ENCODE measurements at regions not wholly inside any gene's neighbourhood (a gene's known extent, or its start where the extent isn't known, plus 50 kb on each side); places are given as distances from the start of the nearest gene placed in this dataset.

GRCh38 chr5:164052536-164053093 is 547.2 kb downstream of the MAT2B start:
- ChIA-PET CTCF (no interaction called here), POLR2A (no interaction called here)
- H3K4me1 Mint-ChIP-seq (ENCODE audit: low read depth), result no peaks in the 10 kb centered on the region
- H3K36me3 Mint-ChIP-seq, result no peaks in the 10 kb centered on the region
- no peak overlapping the region for H3K27ac Mint-ChIP-seq
- H3K4me3 Mint-ChIP-seq, result no peak overlapping the region
- no peaks in the 10 kb centered on the region for H3K9me3 Mint-ChIP-seq
- H3K27me3 Mint-ChIP-seq, result no peaks in the 10 kb centered on the region
- intact Hi-C loops (cut with micrococcal nuclease), result no loop called here
- DNase-seq, result no peak

GRCh38 chr5:164053123-164053522 is 547.7 kb downstream of the MAT2B start:
- Mint-ChIP-seq H3K27me3 (no peaks in the 10 kb centered on the region), H3K36me3 (no peaks in the 10 kb centered on the region), H3K9me3 (no peaks in the 10 kb centered on the region), H3K4me3 (no peak overlapping the region), H3K27ac (no peak overlapping the region), H3K4me1 (ENCODE audit: low read depth) (no peaks in the 10 kb centered on the region)
- ChIA-PET CTCF (no interaction called here), POLR2A (no interaction called here)
- intact Hi-C loops (cut with micrococcal nuclease), result no loop called here
- DNase-seq, result no peak

GRCh38 chr5:164054461-164054860 is 549.0 kb downstream of the MAT2B start:
- CTCF ChIA-PET, result no interaction called here

GRCh38 chr5:164057121-164057520 is 551.7 kb downstream of the MAT2B start:
- ChIA-PET POLR2A (no interaction called here), CTCF (no interaction called here)
- Mint-ChIP-seq H3K4me1 (ENCODE audit: low read depth) (no peaks in the 10 kb centered on the region), H3K36me3 (no peaks in the 10 kb centered on the region), H3K27me3 (no peaks in the 10 kb centered on the region), H3K9me3 (no peaks in the 10 kb centered on the region), H3K4me3 (no peak overlapping the region), H3K27ac (no peak overlapping the region)
- intact Hi-C loops (cut with micrococcal nuclease), result no loop called here
- DNase-seq, result no peak

More at GRCh38 chr5:164054461-164054860, 549.0 kb downstream of the MAT2B start:
- DNase-seq, result no peak
- intact Hi-C loops (cut with micrococcal nuclease), result no loop called here
- no peak overlapping the region for H3K4me3 Mint-ChIP-seq
- no peaks in the 10 kb centered on the region for H3K27me3 Mint-ChIP-seq
- H3K4me1 Mint-ChIP-seq (ENCODE audit: low read depth), result no peaks in the 10 kb centered on the region
- H3K36me3 Mint-ChIP-seq, result no peaks in the 10 kb centered on the region
- H3K27ac Mint-ChIP-seq, result no peak overlapping the region
- no peaks in the 10 kb centered on the region for H3K9me3 Mint-ChIP-seq
- POLR2A ChIA-PET, result no interaction called here

- no peak overlapping the region for H3K4me3 Mint-ChIP-seq
- no peaks in the 10 kb centered on the region for H3K36me3 Mint-ChIP-seq
- no peak overlapping the region for H3K27ac Mint-ChIP-seq
- intact Hi-C loops (cut with micrococcal nuclease), result no loop called here
- ChIA-PET POLR2A (no interaction called here), CTCF (no interaction called here)
- H3K9me3 Mint-ChIP-seq, result no peaks in the 10 kb centered on the region
- no peaks in the 10 kb centered on the region for H3K27me3 Mint-ChIP-seq
- H3K4me1 Mint-ChIP-seq (ENCODE audit: low read depth), result no peaks in the 10 kb centered on the region
- no peak for DNase-seq
Observed at GRCh38 chr5:164058621-164059020, 553.2 kb downstream of the MAT2B start.

GRCh38 chr5:164059471-164059870 is 554.1 kb downstream of the MAT2B start:
- H3K9me3 Mint-ChIP-seq, result no peaks in the 10 kb centered on the region
- no peak overlapping the region for H3K27ac Mint-ChIP-seq
- CTCF ChIA-PET, result no interaction called here
- DNase-seq, result no peak
- H3K4me3 Mint-ChIP-seq, result no peak overlapping the region
- intact Hi-C loops (cut with micrococcal nuclease), result no loop called here
- no peaks in the 10 kb centered on the region for H3K27me3 Mint-ChIP-seq
- POLR2A ChIA-PET, result no interaction called here
- H3K4me1 Mint-ChIP-seq (ENCODE audit: low read depth), result no peaks in the 10 kb centered on the region
- no peaks in the 10 kb centered on the region for H3K36me3 Mint-ChIP-seq

- no peak overlapping the region for H3K4me3 Mint-ChIP-seq
- H3K27ac Mint-ChIP-seq, result no peak overlapping the region
- DNase-seq, result no peak
- intact Hi-C loops (cut with micrococcal nuclease), result no loop called here
- H3K4me1 Mint-ChIP-seq (ENCODE audit: low read depth), result no peaks in the 10 kb centered on the region
- H3K9me3 Mint-ChIP-seq, result no peaks in the 10 kb centered on the region
- H3K27me3 Mint-ChIP-seq, result no peaks in the 10 kb centered on the region
- ChIA-PET CTCF (no interaction called here), POLR2A (no interaction called here)
- H3K36me3 Mint-ChIP-seq, result no peaks in the 10 kb centered on the region
Observed at GRCh38 chr5:164060786-164061355, 555.5 kb downstream of the MAT2B start.

- no peaks in the 10 kb centered on the region for H3K4me1 Mint-ChIP-seq (ENCODE audit: low read depth)
- no peaks in the 10 kb centered on the region for H3K36me3 Mint-ChIP-seq
- no peaks in the 10 kb centered on the region for H3K27me3 Mint-ChIP-seq
- H3K27ac Mint-ChIP-seq, result no peak overlapping the region
- CTCF ChIA-PET, result no interaction called here
- H3K9me3 Mint-ChIP-seq, result no peaks in the 10 kb centered on the region
- POLR2A ChIA-PET, result no interaction called here
- no peak for DNase-seq
- H3K4me3 Mint-ChIP-seq, result no peak overlapping the region
- intact Hi-C loops (cut with micrococcal nuclease), result no loop called here
Observed at GRCh38 chr5:164062304-164062703, 556.9 kb downstream of the MAT2B start.

- POLR2A ChIA-PET, result no interaction called here
- no peak overlapping the region for H3K27ac Mint-ChIP-seq
Observed at GRCh38 chr5:164065266-164065665, 559.8 kb downstream of the MAT2B start.

GRCh38 chr5:164071671-164072070 is 566.3 kb downstream of the MAT2B start:
- Mint-ChIP-seq H3K36me3 (no peaks in the 10 kb centered on the region), H3K4me3 (no peak overlapping the region), H3K27ac (no peak overlapping the region), H3K27me3 (no peaks in the 10 kb centered on the region), H3K4me1 (ENCODE audit: low read depth) (no peaks in the 10 kb centered on the region), H3K9me3 (peaks cover 2% of the 10 kb centered on the region)
- ChIA-PET POLR2A (no interaction called here), CTCF (no interaction called here)
- no peak for DNase-seq
- intact Hi-C loops (cut with micrococcal nuclease), result no loop called here

More at GRCh38 chr5:164065266-164065665, 559.8 kb downstream of the MAT2B start:
- intact Hi-C loops (cut with micrococcal nuclease), result no loop called here
- peaks cover 2% of the 10 kb centered on the region for H3K9me3 Mint-ChIP-seq
- H3K36me3 Mint-ChIP-seq, result no peaks in the 10 kb centered on the region
- H3K27me3 Mint-ChIP-seq, result no peaks in the 10 kb centered on the region
- DNase-seq, result no peak
- no peak overlapping the region for H3K4me3 Mint-ChIP-seq
- no peaks in the 10 kb centered on the region for H3K4me1 Mint-ChIP-seq (ENCODE audit: low read depth)
- CTCF ChIA-PET, result no interaction called here

- no peak overlapping the region for H3K4me3 Mint-ChIP-seq
- intact Hi-C loops (cut with micrococcal nuclease), result no loop called here
- CTCF ChIA-PET, result no interaction called here
- no peaks in the 10 kb centered on the region for H3K4me1 Mint-ChIP-seq (ENCODE audit: low read depth)
- H3K27me3 Mint-ChIP-seq, result no peaks in the 10 kb centered on the region
- DNase-seq, result no peak
- peaks cover 2% of the 10 kb centered on the region for H3K9me3 Mint-ChIP-seq
- no peak overlapping the region for H3K27ac Mint-ChIP-seq
- POLR2A ChIA-PET, result no interaction called here
- H3K36me3 Mint-ChIP-seq, result no peaks in the 10 kb centered on the region
Observed at GRCh38 chr5:164073081-164073480, 567.7 kb downstream of the MAT2B start.

- no peaks in the 10 kb centered on the region for H3K27me3 Mint-ChIP-seq
- no peak overlapping the region for H3K4me3 Mint-ChIP-seq
- H3K9me3 Mint-ChIP-seq, result peaks cover 2% of the 10 kb centered on the region
- no peaks in the 10 kb centered on the region for H3K4me1 Mint-ChIP-seq (ENCODE audit: low read depth)
- CTCF ChIA-PET, result no interaction called here
- POLR2A ChIA-PET, result no interaction called here
- no peaks in the 10 kb centered on the region for H3K36me3 Mint-ChIP-seq
- DNase-seq, result no peak
- intact Hi-C loops (cut with micrococcal nuclease), result no loop called here
- H3K27ac Mint-ChIP-seq, result no peak overlapping the region
Observed at GRCh38 chr5:164076556-164076955, 571.1 kb downstream of the MAT2B start.

- POLR2A ChIA-PET, result no interaction called here
- Mint-ChIP-seq H3K36me3 (no peaks in the 10 kb centered on the region), H3K27ac (no peak overlapping the region), H3K4me1 (ENCODE audit: low read depth) (no peaks in the 10 kb centered on the region), H3K4me3 (no peak overlapping the region), H3K9me3 (peaks cover 4% of the 10 kb centered on the region), H3K27me3 (no peaks in the 10 kb centered on the region)
- CTCF ChIA-PET, result no interaction called here
- DNase-seq, result no peak
- intact Hi-C loops (cut with micrococcal nuclease), result no loop called here
Observed at GRCh38 chr5:164090358-164090757, 584.9 kb downstream of the MAT2B start.
